ENCODE measurements at regions not wholly inside any gene's neighbourhood (a gene's known extent, or its start where the extent isn't known, plus 50 kb on each side); places are given as distances from the start of the nearest gene placed in this dataset.

DNA sequence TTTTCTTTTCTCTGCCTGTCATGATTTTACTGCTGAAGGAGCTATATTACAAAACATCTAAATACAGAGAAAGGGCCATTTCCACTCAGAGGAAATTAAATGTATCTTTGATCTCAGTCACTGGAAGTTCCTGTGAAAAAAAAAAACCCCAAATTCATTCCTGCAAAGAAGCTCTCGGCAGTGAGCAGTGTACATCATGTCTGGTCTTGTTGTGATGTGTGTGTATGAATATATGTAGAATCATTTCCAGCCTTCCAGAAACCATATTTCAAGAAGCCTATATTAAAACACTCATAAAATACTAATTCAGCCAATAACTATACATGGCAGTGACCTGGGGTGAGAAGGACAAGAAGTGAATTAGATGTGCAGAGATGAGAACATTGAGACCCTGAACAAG is 393.2 kb upstream of the TENM4 start (continued):
- TF ChIP-seq EP300 (IDR thresholded peaks at IDR 0.05; ENCODE audit: borderline replicate concordance in 1 of 2, low read depth in 2 of 2, low read length in 2 of 2) = no peak
- no peak for TF ChIP-seq TAF7 (optimal IDR thresholded peaks at IDR 0.05; ENCODE audit: borderline replicate concordance, low read depth, low read length)
- no peak for TF ChIP-seq SIX5 (IDR thresholded peaks at IDR 0.05; ENCODE audit: low read depth, low read length)
- TF ChIP-seq POLR2AphosphoS5 (IDR thresholded peaks at IDR 0.05; ENCODE audit: low read depth, low read length) = no peak
- no peak for TF ChIP-seq GTF2F1 (IDR thresholded peaks at IDR 0.05; ENCODE audit: borderline replicate concordance, low read depth, low read length)
- TF ChIP-seq KDM5A (IDR thresholded peaks at IDR 0.05; ENCODE audit: low read length) = no peak

Data from H1 (cell line).